Fibroblast of skin of back (primary cell): ENCODE measurements at regions not wholly inside any gene's neighbourhood (a gene's known extent, or its start where the extent isn't known, plus 50 kb on each side); places are given as distances from the start of the nearest gene placed in this dataset.
"Not testable (repeated sequence)": the region's sequence is repeated elsewhere in the genome, so short reads cannot be mapped to it uniquely, and the experiment has no call there.

Experiments
- DNase-seq: peaks from one replicate; pipeline ENCODE4 v3.0.0-alpha.2; 2013

DNA sequence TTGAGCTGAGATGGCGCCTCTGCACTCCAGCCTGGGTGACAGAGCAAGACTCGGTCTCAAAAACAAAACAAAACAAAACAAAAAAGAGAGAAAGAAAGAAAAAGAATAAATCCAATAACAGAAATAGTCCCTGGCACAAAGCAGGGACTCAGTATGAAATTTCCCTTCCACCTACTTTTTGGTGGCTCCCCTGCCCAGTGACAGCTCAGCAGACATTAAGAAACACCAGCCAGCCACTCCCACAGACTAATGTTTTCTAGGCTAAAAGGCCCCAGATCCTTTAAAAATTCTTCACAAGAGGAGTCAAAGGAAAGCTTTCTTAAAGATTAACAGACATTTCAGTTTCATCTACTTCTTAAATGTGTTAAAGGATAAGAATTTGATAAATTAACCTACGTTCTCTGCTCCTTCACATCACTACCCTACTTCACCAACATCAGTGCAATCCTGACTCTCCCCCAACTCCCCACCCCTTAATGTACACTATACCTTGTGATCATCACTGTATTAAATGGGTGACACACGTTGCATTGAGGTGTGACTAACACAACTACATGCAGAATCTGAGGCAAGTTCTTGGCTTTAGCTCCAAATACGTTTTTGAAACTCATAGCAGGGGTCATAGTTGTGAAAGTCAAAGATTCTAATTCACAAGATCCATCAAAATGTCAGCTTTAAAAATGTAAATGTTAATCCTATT is 114.5 kb upstream of the CAV2 start:
- no peak for DNase-seq

DNA sequence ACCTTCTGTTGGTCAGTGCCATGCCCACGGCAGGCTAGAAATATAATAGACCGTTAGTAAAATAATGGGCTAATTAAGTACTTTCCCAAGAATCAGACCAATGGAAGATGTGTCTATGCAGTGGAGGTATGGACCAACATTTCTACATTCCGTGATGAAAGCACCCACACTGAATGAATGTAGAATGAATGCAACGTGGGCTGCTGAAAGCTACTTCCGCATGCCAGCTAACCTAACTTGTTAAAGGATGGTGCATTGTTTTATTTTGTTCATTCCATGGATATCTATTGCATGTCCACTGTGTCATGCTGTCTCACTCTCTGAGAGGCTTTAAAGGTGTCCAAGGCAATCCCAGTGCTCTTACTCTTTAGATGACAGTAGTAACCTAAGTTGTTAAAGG is 112.9 kb upstream of the CAV2 start:
- DNase-seq = no peak

GRCh38 chr7:116390363-116390762 is 109.2 kb upstream of the CAV2 start:
- no peak for DNase-seq

- DNase-seq = peak; percentile 6
Observed at GRCh38 chr7:116392806-116393205, 106.7 kb upstream of the CAV2 start.

DNA sequence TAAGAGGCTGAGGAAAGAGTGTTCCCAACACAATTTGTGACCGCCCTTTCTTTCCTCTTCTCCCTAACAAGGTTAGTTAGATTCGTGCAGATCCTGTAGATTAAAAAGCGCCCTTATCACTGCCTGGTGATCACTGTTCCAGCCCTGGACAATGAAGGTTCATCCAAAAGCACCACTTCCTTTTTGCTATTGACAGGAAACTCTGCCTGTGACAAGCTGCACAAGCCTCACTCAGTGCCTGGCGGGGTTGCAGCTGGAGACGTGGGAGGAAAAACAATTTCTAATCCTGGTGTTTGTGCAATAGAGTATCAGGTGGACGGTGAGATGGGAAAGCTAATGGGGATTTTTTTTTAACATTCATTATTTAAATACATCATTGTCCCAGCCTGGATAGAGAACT is 105.9 kb upstream of the CAV2 start:
- DNase-seq = peak; percentile 8

- no peak for DNase-seq
Observed at GRCh38 chr7:116394106-116394505, 105.4 kb upstream of the CAV2 start.

GRCh38 chr7:116395141-116395791 is 104.3 kb upstream of the CAV2 start:
- peak; percentile 95 for DNase-seq

DNA sequence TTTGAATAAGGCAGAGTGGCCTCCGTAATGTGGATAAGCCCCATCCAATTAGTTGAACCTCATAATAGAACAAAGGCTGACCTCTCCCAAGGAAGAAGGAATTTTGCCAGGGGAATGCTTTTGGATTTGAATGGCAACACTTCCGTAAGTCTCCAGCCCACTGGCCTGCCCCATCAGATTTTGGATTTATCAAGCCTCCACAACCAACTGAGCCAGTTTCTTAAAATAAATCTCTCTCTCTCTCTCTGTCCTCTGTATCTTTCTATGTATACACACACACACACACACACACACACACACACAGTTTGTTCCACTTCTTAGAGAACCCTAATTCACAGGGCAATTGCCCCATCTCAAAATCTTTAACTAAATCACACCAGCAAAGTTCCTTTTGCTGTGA is 100.9 kb upstream of the CAV2 start:
- no peak for DNase-seq

GRCh38 chr7:116399819-116400218 is 99.7 kb upstream of the CAV2 start:
- DNase-seq = peak; percentile 64

DNA sequence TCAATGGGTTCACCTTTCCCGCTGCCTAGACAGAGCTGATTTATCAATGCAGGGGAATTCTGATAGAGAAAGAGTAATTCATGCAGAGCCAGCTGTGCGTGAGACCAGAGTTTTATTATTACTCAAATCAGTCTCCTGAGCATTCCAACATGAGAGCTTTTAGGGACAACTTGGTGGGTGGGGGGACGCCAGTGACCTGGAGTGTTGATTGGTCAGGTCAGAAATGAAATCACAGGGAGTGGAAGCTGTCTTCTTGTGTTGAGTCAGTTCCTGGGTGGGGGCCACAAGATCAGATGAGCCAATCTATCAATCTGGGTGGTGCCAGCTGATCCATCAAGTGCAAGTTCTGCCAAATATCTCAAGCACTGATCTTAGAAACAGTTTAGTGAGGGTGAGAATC is 99.0 kb upstream of the CAV2 start:
- no peak for DNase-seq

GRCh38 chr7:116401711-116402110 is 97.8 kb upstream of the CAV2 start:
- DNase-seq = no peak

DNA sequence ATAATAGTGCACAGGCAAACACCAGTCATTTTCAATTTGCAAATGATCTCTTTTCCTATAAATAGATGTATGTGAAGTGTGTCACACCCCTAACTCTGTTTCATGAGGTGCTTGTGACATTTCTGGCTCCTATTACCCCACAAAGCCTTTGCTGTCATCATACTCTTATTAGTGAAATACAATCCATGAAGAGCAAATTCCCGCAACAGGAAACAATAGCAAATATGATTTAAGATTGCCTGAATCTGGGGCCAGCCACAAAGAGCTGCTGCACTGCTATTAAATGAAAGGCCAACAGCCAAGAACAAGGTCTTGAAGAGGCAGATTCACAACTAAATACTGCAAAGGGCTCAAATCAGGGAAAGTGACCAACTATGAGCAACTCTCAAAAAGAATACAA is 96.3 kb upstream of the CAV2 start:
- peak; percentile 18 for DNase-seq

DNA sequence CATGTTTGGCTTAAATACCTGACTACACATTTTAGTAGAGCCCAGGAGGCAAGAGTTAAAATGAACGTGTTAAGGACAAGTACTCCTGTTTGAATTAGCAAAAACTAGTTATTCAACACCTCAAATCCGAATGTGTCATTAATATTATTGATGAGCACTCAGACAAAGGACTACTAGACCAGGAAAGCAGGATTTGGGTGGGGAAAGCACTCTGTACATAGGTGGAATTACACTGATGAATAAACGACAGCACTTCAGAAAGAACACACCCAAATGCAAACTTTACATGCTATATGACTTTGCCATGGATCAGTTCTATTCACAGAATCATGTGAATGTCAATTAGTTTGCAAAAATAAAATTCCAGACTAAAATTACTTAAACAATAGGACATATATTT is 95.1 kb upstream of the CAV2 start:
- DNase-seq = no peak

DNA sequence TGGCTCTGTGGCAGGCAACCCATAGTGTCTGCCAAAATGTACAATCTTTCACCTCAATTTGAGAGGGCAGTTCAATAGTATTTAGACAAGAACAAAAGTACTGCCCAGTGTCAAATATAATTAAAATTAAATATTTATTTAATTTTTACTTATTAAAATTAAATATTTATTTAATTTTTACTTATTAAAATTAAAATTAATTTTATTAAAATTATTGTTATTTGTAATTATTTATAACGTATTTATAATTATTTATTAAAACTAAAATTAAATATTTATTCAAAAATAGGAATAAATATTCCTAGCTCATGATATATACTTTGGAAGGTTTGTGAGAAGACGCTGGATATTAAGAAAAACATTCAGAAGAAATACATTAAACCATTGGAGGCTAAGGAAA is 93.7 kb upstream of the CAV2 start:
- DNase-seq = no peak

DNA sequence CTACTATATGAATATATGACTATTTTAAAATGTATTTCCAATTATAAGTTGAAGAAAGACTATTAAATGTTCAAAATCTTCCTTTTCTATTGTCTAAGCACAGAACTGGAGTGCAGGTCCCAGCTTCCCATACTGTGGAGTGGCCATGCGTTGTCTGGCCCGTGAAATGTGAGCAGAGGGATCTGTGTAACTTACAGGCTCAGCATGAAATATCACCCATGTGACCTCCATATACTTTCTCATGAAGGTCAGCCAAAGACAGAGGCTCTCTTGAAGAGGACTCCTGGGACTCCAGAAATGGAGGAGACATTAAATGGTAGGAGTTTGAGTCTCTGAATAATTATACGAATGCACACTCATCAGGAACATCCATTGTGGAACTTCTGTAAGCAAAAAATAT is 92.4 kb upstream of the CAV2 start:
- peak; percentile 34 for DNase-seq

GRCh38 chr7:116408166-116408565 is 91.4 kb upstream of the CAV2 start:
- no peak for DNase-seq

GRCh38 chr7:116408831-116409453 is 90.6 kb upstream of the CAV2 start:
- DNase-seq = not testable (repeated sequence)

- not testable (repeated sequence) for DNase-seq
Observed at GRCh38 chr7:116410694-116411093, 88.8 kb upstream of the CAV2 start.

DNA sequence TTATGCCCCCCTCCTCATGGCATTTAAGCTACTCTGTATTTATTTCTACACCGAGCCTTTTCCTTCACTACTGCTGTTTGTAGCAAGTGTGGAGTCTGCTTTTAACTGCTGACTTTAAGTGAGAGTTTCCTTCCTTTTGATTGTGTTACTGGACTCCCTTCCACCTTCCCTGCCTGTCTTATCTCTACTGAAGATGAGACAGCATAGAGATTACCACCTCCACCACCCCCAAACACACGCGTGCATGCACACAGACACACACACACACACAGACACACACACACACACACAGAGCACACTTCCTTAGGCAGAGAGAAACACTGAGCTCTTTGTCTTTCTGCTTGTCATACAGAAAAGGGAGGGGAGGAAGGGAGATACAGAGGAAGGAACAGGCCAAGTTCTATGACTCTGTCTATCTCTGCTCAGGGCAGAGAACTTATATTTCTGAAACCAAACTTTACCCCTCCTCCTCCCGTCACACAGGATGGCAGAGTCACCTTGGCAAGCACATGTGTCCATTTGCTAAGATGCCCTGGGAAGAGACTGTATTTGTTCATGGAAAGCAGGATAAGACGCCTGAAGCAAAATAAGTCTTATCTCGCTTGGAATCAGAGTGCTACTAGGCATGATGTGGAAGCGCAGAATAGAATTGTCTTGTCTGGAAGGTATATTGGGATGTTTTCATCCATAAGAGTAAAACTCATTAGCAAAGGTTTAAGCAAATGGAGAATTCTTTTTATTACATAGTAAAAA is 81.8 kb upstream of the CAV2 start:
- no peak for DNase-seq

DNA sequence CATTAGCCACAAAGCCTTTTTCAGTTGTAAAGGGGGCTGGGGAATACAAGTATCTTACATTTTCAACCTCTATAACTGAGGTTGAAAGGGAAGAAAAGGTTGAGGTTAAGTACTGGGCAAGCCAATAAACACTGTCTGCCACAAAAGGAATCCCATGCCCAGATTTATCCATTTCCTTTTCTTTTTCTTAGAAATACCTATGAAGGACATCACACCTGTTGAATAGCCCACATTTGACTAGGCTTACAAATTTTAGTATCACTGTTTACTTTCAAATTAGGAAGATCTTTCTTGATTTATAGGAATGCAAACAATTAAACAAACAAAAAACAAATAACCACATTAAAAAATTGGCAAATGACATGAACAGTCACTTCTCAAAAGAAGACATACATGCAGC is 81.0 kb upstream of the CAV2 start:
- DNase-seq = no peak

- DNase-seq = no peak
Observed at GRCh38 chr7:116420003-116420402, 79.5 kb upstream of the CAV2 start.

DNA sequence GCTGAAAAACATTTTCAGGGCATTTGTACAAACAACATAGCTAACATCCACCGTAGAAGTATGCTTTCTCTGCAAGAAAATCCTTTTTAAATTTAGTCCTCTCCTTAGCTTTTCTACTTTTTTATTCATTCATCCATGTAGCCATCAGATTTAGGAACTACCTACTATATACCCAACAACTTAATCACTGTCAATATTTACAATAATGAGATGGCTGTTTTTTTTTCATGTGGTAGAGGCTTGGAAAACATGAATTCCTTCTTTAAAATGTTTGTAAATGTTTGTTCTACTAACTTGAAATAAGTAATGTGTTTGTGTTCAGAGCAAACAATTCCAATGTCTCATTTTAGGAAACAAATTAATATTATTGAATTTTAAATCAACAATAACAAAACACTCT is 78.2 kb upstream of the CAV2 start:
- DNase-seq = no peak

- DNase-seq = no peak
Observed at GRCh38 chr7:116422683-116423082, 76.9 kb upstream of the CAV2 start.
